WTC11 (cell line): ENCODE measurements at regions not wholly inside any gene's neighbourhood (a gene's known extent, or its start where the extent isn't known, plus 50 kb on each side); places are given as distances from the start of the nearest gene placed in this dataset.

ENCODE experiments used
- ATAC-seq: fragments of 200-7000 bp; cut with Tn5 transposase; 2 replicates; pipeline ENCODE4 v1.10.0; 2021; ENCODE audit warnings: mild to moderate bottlenecking, moderate library complexity
- CTCF ChIA-PET: fragments of 300-600 bp; sonication (Branson Sonifier 250); formaldehyde crosslinking; loops from one replicate; lab custom pipeline; 2021; ENCODE audit warnings: antibody characterized with exemption; lab: Charles Lee
- POLR2A ChIA-PET: fragments of 350-600 bp; sonication (Branson Sonifier 250); formaldehyde crosslinking; loops from one replicate; lab custom pipeline; 2021; ENCODE audit warnings: antibody characterized with exemption; lab: Charles Lee
- DNase-seq: peaks from one replicate; pipeline ENCODE4 v3.0.0; 2021; ENCODE audit warnings: low spot score
- H3K27ac Mint-ChIP-seq: 2 replicates; pipeline ENCODE4 v1.8.0; 2021; ENCODE audit warnings: mixed read lengths
- H3K27me3 Mint-ChIP-seq: 2 replicates; pipeline ENCODE4 v1.8.0; 2021; ENCODE audit warnings: low read depth, mild to moderate bottlenecking, moderate library complexity, mixed read lengths
- H3K36me3 Mint-ChIP-seq: 2 replicates; pipeline ENCODE4 v1.8.0; 2021; ENCODE audit warnings: mixed read lengths
- H3K4me1 Mint-ChIP-seq: 2 replicates; pipeline ENCODE4 v1.8.0; 2022; ENCODE audit warnings: mixed read lengths
- H3K4me3 Mint-ChIP-seq: 2 replicates; pipeline ENCODE4 v1.8.0; 2021; ENCODE audit warnings: mild to moderate bottlenecking, moderate library complexity, mixed read lengths
- H3K9me3 Mint-ChIP-seq: 2 replicates; pipeline ENCODE4 v1.8.0; 2021; ENCODE audit warnings: mixed read lengths
- ATF1 ChIP-seq: sonication (generic); formaldehyde crosslinking; IDR thresholded peaks from 2 replicates; pipeline ENCODE4 v1.8.1; 2023; ENCODE audit warnings: mild to moderate bottlenecking, moderate library complexity, missing genetic modification reagents
- CBFB ChIP-seq: sonication (generic); formaldehyde crosslinking; IDR thresholded peaks from 2 replicates; pipeline ENCODE4 v1.8.1; 2022; ENCODE audit warnings: mild to moderate bottlenecking, low read depth, missing genetic modification reagents
- CREM ChIP-seq: sonication (generic); formaldehyde crosslinking; IDR thresholded peaks from 2 replicates; pipeline ENCODE4 v1.8.1; 2022; ENCODE audit warnings: mild to moderate bottlenecking, missing genetic modification reagents, moderate library complexity
- ELF4 ChIP-seq: sonication (generic); formaldehyde crosslinking; IDR thresholded peaks from 2 replicates; pipeline ENCODE4 v1.8.1; 2022; ENCODE audit warnings: low read depth, mild to moderate bottlenecking, moderate library complexity, missing genetic modification reagents
- ESRRA ChIP-seq: sonication (generic); formaldehyde crosslinking; IDR thresholded peaks from 2 replicates; pipeline ENCODE4 v1.8.1; 2022; ENCODE audit warnings: mild to moderate bottlenecking, missing genetic modification reagents, borderline replicate concordance
- FOXK1 ChIP-seq: sonication (generic); formaldehyde crosslinking; IDR thresholded peaks from 2 replicates; pipeline ENCODE4 v1.8.0; 2022; ENCODE audit warnings: mild to moderate bottlenecking, moderate library complexity, missing genetic modification reagents
- FOXP1 ChIP-seq: sonication (generic); formaldehyde crosslinking; IDR thresholded peaks from 2 replicates; pipeline ENCODE4 v1.8.0; 2022; ENCODE audit warnings: missing genetic modification reagents, mild to moderate bottlenecking, moderate library complexity, borderline replicate concordance
- GTF2I ChIP-seq: fragments of 250-450 bp; sonication (Bioruptor Pico); conservative IDR thresholded peaks from 2 replicates; pipeline ENCODE4 v1.4.0; 2021; ENCODE audit warnings: mild to moderate bottlenecking
- KAT7 ChIP-seq: sonication (generic); formaldehyde crosslinking; IDR thresholded peaks from 2 replicates; pipeline ENCODE4 v1.8.1; 2023; ENCODE audit warnings: missing genetic modification reagents, mild to moderate bottlenecking, borderline replicate concordance
- NR3C1 ChIP-seq: sonication (generic); formaldehyde crosslinking; conservative IDR thresholded peaks from 2 replicates; pipeline ENCODE4 v1.8.1; 2023; ENCODE audit warnings: low read depth, mild to moderate bottlenecking, missing genetic modification reagents
- OVOL2 ChIP-seq: fragments of 250-450 bp; sonication (Bioruptor Pico); IDR thresholded peaks from 2 replicates; pipeline ENCODE4 v1.9.0; 2021; ENCODE audit warnings: mild to moderate bottlenecking, borderline replicate concordance
- PRRX2 ChIP-seq: fragments of 250-450 bp; sonication (Bioruptor Pico); IDR thresholded peaks from 2 replicates; pipeline ENCODE4 v1.8.0; 2021; ENCODE audit warnings: mild to moderate bottlenecking
- SMAD3 ChIP-seq: sonication (generic); formaldehyde crosslinking; IDR thresholded peaks from 2 replicates; pipeline ENCODE4 v1.8.0; 2022; ENCODE audit warnings: missing genetic modification reagents, mild to moderate bottlenecking, borderline replicate concordance
- TEAD1 ChIP-seq: sonication (generic); formaldehyde crosslinking; IDR thresholded peaks from 2 replicates; pipeline ENCODE4 v1.8.0; 2022; ENCODE audit warnings: mild to moderate bottlenecking, missing genetic modification reagents
- ZBTB21 ChIP-seq: sonication (generic); formaldehyde crosslinking; IDR thresholded peaks from 2 replicates; pipeline ENCODE4 v1.8.1; 2023; ENCODE audit warnings: mild to moderate bottlenecking, missing genetic modification reagents, borderline replicate concordance
- ZNF138 ChIP-seq: sonication (generic); formaldehyde crosslinking; conservative IDR thresholded peaks from 2 replicates; pipeline ENCODE4 v1.8.1; 2022; ENCODE audit warnings: mild to moderate bottlenecking, moderate library complexity, missing genetic modification reagents
- TF ChIP-seq, protein P1 (sequence below): sonication (generic); formaldehyde crosslinking; IDR thresholded peaks from 2 replicates; pipeline ENCODE4 v1.8.1; 2022; ENCODE audit warnings: mild to moderate bottlenecking, moderate library complexity, missing genetic modification reagents
- TF ChIP-seq, protein P2 (sequence below): sonication (generic); formaldehyde crosslinking; IDR thresholded peaks from 2 replicates; pipeline ENCODE4 v1.8.1; 2022; ENCODE audit warnings: mild to moderate bottlenecking, missing genetic modification reagents, moderate library complexity, borderline replicate concordance
- TF ChIP-seq, protein P3 (sequence below): sonication (generic); formaldehyde crosslinking; IDR thresholded peaks from 2 replicates; pipeline ENCODE4 v1.8.1; 2023; ENCODE audit warnings: mild to moderate bottlenecking, missing genetic modification reagents
- TF ChIP-seq, protein P4 (sequence below): sonication (generic); formaldehyde crosslinking; IDR thresholded peaks from 2 replicates; pipeline ENCODE4 v1.8.1; 2023; ENCODE audit warnings: mild to moderate bottlenecking, missing genetic modification reagents, moderate library complexity
- TF ChIP-seq, protein P5 (sequence below): sonication (generic); formaldehyde crosslinking; IDR thresholded peaks from 2 replicates; pipeline ENCODE4 v1.8.1; 2022; ENCODE audit warnings: low read depth, mild to moderate bottlenecking, moderate library complexity, missing genetic modification reagents, borderline replicate concordance

DNA sequence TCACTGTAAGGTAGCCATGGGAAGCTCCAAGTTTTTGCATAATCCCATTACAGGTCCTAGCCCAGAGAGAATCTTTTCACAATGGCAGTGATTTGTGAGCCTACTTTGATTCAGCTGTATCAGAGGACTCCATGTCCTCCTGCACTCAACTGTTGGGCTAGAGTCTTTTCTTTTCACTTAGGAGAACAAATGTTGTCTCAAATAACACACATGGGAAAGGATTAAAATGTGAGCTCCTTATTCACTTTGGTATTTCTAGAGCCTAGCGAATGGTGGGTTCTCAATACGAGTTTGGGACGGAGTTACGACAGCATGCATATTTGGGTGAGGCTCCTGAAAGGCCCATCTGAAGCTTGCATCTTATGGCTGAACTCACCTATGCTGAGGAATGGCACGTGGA lies 183.5 kb upstream of the STEAP4 start:
- ChIA-PET POLR2A (no interaction called here), CTCF (no interaction called here)
- H3K4me3 Mint-ChIP-seq = no peak overlapping the region
- no peak overlapping the region for H3K27ac Mint-ChIP-seq
- no peaks in the 10 kb centered on the region for H3K36me3 Mint-ChIP-seq
- TF ChIP-seq OVOL2 (CRISPR knock-in tag) (no peak), NR3C1 (CRISPR knock-in tag) (no peak), ELF4 (CRISPR knock-in tag) (no peak), PRRX2 (CRISPR knock-in tag) (no peak), FOXK1 (no peak), ATF1 (CRISPR knock-in tag) (no peak), CREM (CRISPR knock-in tag) (no peak)
- TF ChIP-seq, protein P1, sequence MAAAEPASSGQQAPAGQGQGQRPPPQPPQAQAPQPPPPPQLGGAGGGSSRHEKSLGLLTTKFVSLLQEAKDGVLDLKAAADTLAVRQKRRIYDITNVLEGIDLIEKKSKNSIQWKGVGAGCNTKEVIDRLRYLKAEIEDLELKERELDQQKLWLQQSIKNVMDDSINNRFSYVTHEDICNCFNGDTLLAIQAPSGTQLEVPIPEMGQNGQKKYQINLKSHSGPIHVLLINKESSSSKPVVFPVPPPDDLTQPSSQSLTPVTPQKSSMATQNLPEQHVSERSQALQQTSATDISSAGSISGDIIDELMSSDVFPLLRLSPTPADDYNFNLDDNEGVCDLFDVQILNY = no peak
- TF ChIP-seq, protein P2, sequence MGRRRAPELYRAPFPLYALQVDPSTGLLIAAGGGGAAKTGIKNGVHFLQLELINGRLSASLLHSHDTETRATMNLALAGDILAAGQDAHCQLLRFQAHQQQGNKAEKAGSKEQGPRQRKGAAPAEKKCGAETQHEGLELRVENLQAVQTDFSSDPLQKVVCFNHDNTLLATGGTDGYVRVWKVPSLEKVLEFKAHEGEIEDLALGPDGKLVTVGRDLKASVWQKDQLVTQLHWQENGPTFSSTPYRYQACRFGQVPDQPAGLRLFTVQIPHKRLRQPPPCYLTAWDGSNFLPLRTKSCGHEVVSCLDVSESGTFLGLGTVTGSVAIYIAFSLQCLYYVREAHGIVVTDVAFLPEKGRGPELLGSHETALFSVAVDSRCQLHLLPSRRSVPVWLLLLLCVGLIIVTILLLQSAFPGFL (CRISPR knock-in tag) = no peak
- peaks cover 20% of the 10 kb centered on the region for H3K4me1 Mint-ChIP-seq
- no peak for DNase-seq
- no peak for ATAC-seq
- peaks cover 8% of the 10 kb centered on the region for H3K9me3 Mint-ChIP-seq
- no peaks in the 10 kb centered on the region for H3K27me3 Mint-ChIP-seq

DNA sequence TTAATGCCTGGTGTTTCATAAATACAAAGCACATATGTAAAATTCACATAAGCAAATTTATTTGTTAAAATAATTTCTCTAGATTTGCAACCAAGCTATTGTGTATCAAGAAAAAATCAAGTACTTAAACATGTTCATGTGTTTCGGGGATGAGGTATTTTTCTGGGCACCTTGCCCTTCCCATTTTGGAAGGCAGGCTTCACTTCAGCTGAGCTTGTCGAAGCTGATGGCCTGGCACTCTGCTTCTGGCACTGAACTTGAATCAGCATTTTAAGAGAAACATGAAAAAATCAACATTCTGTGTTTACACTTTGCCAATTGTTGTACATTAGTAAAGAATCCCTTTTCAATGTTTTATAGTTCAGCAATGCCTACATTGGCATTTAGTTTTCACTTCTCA lies 179.1 kb upstream of the STEAP4 start:
- Mint-ChIP-seq H3K9me3 (peaks cover 8% of the 10 kb centered on the region), H3K27ac (no peak overlapping the region), H3K27me3 (no peaks in the 10 kb centered on the region), H3K4me3 (no peak overlapping the region), H3K4me1 (peaks cover 13% of the 10 kb centered on the region), H3K36me3 (no peaks in the 10 kb centered on the region)
- no peak for ATAC-seq
- POLR2A ChIA-PET = no interaction called here
- CTCF ChIA-PET = no interaction called here
- TF ChIP-seq SMAD3 (CRISPR knock-in tag) = no peak
- TF ChIP-seq, protein P3, sequence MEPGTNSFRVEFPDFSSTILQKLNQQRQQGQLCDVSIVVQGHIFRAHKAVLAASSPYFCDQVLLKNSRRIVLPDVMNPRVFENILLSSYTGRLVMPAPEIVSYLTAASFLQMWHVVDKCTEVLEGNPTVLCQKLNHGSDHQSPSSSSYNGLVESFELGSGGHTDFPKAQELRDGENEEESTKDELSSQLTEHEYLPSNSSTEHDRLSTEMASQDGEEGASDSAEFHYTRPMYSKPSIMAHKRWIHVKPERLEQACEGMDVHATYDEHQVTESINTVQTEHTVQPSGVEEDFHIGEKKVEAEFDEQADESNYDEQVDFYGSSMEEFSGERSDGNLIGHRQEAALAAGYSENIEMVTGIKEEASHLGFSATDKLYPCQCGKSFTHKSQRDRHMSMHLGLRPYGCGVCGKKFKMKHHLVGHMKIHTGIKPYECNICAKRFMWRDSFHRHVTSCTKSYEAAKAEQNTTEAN (CRISPR knock-in tag) = no peak
- TF ChIP-seq CBFB (CRISPR knock-in tag) = no peak
- no peak for TF ChIP-seq KAT7 (CRISPR knock-in tag)
- no peak for TF ChIP-seq GTF2I (CRISPR knock-in tag)
- TF ChIP-seq ZBTB21 = no peak
- no peak for TF ChIP-seq ESRRA (CRISPR knock-in tag)
- TF ChIP-seq TEAD1 (CRISPR knock-in tag) = no peak
- TF ChIP-seq, protein P4, sequence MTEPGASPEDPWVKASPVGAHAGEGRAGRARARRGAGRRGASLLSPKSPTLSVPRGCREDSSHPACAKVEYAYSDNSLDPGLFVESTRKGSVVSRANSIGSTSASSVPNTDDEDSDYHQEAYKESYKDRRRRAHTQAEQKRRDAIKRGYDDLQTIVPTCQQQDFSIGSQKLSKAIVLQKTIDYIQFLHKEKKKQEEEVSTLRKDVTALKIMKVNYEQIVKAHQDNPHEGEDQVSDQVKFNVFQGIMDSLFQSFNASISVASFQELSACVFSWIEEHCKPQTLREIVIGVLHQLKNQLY (CRISPR knock-in tag) = no peak
- TF ChIP-seq ZNF138 = no peak
- TF ChIP-seq, protein P5, sequence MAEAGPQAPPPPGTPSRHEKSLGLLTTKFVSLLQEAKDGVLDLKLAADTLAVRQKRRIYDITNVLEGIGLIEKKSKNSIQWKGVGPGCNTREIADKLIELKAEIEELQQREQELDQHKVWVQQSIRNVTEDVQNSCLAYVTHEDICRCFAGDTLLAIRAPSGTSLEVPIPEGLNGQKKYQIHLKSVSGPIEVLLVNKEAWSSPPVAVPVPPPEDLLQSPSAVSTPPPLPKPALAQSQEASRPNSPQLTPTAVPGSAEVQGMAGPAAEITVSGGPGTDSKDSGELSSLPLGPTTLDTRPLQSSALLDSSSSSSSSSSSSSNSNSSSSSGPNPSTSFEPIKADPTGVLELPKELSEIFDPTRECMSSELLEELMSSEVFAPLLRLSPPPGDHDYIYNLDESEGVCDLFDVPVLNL (CRISPR knock-in tag) = no peak
- no peak for TF ChIP-seq FOXP1 (CRISPR knock-in tag)
- DNase-seq = no peak
